ENCODE measurements at regions not wholly inside any gene's neighbourhood (a gene's known extent, or its start where the extent isn't known, plus 50 kb on each side); places are given as distances from the start of the nearest gene placed in this dataset.

GRCh38 chr7:25621993-25622392 is 393.7 kb upstream of the NPVF start:
- no peak for FAIRE-seq
- TF ChIP-seq CTCF (IDR thresholded peaks at IDR 0.05; ENCODE audit: insufficient read depth, missing control alignments) = no peak
- DNase-seq (ENCODE audit: insufficient read length, low spot score) = no peak

GRCh38 chr7:25622695-25623094 is 394.4 kb upstream of the NPVF start:
- no peak for TF ChIP-seq CTCF (IDR thresholded peaks at IDR 0.05; ENCODE audit: insufficient read depth, missing control alignments)
- DNase-seq (ENCODE audit: insufficient read length, low spot score) (no peak), FAIRE-seq (no peak)

GRCh38 chr7:25624051-25624450 is 395.8 kb upstream of the NPVF start:
- TF ChIP-seq CTCF (IDR thresholded peaks at IDR 0.05; ENCODE audit: insufficient read depth, missing control alignments) = no peak
- FAIRE-seq (no peak), DNase-seq (ENCODE audit: insufficient read length, low spot score) (no peak)

GRCh38 chr7:25624833-25625232 is 396.5 kb upstream of the NPVF start:
- FAIRE-seq = no peak
- no peak for DNase-seq (ENCODE audit: insufficient read length, low spot score)
- TF ChIP-seq CTCF (IDR thresholded peaks at IDR 0.05; ENCODE audit: insufficient read depth, missing control alignments) = no peak

- no peak for TF ChIP-seq CTCF (IDR thresholded peaks at IDR 0.05; ENCODE audit: insufficient read depth, missing control alignments)
- DNase-seq (ENCODE audit: insufficient read length, low spot score) = no peak
- FAIRE-seq = no peak
Measured at GRCh38 chr7:25625306-25625992, 397.2 kb upstream of the NPVF start.

GRCh38 chr7:25626451-25627131 is 398.3 kb upstream of the NPVF start:
- TF ChIP-seq CTCF (IDR thresholded peaks at IDR 0.05; ENCODE audit: insufficient read depth, missing control alignments) = no peak
- FAIRE-seq = no peak
- DNase-seq (ENCODE audit: insufficient read length, low spot score) = no peak

GRCh38 chr7:25628446-25628845 is 400.2 kb upstream of the NPVF start:
- TF ChIP-seq CTCF (IDR thresholded peaks at IDR 0.05; ENCODE audit: insufficient read depth, missing control alignments) = no peak

More at GRCh38 chr7:25628446-25628845, 400.2 kb upstream of the NPVF start:
- FAIRE-seq (no peak), DNase-seq (ENCODE audit: insufficient read length, low spot score) (no peak)

All from D721Med (cell line).